HCT116 (cell line): ENCODE measurements at regions not wholly inside any gene's neighbourhood (a gene's known extent, or its start where the extent isn't known, plus 50 kb on each side); places are given as distances from the start of the nearest gene placed in this dataset.

ENCODE experiments used
- CTCF ChIP-seq, 3 experiments: fragments of 200-600 bp in 1 of 3; sonication (generic) in 1 of 3; IDR thresholded peaks in 2 of 3; conservative IDR thresholded peaks in 1 of 3; 2 replicates each; pipeline ENCODE4 v1.5.1; 2012 to 2017; ENCODE audit warnings: low read depth in 2 of 3, low read length in 2 of 3, antibody characterized with exemption in 1 of 3, borderline replicate concordance in 1 of 3, control low read depth in 1 of 3, mild to moderate bottlenecking in 1 of 3, mixed read lengths in 1 of 3, mixed run types in 1 of 3, moderate library complexity in 1 of 3; ENCODE audit not compliant: insufficient read depth in 1 of 3
- POLR2A ChIP-seq: IDR thresholded peaks from 2 replicates; pipeline ENCODE4 v1.7.0; 2011; ENCODE audit warnings: borderline replicate concordance; ENCODE audit not compliant: insufficient read depth, insufficient read length; ENCODE audit errors: extremely low read depth
- POLR2AphosphoS5 ChIP-seq: IDR thresholded peaks from 2 replicates; pipeline ENCODE4 v1.6.1; 2011; ENCODE audit warnings: mild to moderate bottlenecking, low read depth, low read length, moderate library complexity
- ZBTB33 ChIP-seq: IDR thresholded peaks from 2 replicates; pipeline ENCODE4 v1.6.1; 2011; ENCODE audit warnings: mild to moderate bottlenecking, low read length, moderate library complexity; ENCODE audit not compliant: insufficient replicate concordance; ENCODE audit errors: extremely low read depth

DNA sequence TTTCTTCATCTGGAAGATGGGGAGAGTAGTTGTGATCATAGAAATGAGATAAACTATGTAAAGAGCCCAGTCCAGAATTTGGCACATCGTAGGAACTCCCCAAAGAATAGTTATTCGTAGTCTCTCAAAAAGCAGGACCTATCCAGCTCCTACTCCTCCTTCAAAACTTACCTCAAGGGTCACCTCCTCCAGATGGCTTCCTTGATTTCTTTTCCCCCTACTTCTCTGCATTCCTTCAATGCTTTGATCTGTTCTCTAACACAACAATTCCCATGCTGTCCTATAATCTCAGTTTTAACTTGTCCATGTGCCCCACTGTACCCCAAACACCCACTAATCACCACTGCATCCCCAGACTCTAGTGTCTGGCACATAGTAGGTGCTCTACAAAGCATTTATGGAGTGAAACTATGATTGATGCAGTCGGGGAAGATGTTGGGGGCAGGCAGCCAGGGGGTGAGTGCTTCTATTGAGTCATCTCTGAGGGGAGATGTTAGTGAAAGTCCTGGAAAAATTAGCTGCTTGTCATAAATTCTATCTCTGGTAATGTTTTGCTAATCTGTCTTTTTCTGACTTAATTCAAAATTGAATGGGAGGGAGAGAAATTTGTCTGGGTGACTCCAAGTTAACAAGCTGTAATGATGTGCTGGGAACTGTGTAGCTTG, 181.3 kb upstream of the KCNG1 start:
- TF ChIP-seq POLR2A (no peak), CTCF (IDR thresholded peaks at IDR 0.05 in 2 of 3, conservative IDR thresholded peaks at IDR 0.05 in 1 of 3; ENCODE audit: borderline replicate concordance in 1 of 3, insufficient read depth in 1 of 3, low read depth in 2 of 3, low read length in 2 of 3) (no peak), POLR2AphosphoS5 (no peak), ZBTB33 (no peak)
